Gastrocnemius medialis (tissue), 4 donors: ENCODE measurements at regions not wholly inside any gene's neighbourhood (a gene's known extent, or its start where the extent isn't known, plus 50 kb on each side); places are given as distances from the start of the nearest gene placed in this dataset.

Source experiments
- ATAC-seq, 2 donors: fragments of 150-250 bp; one replicate each; pipeline ENCODE4 v1.9.1; 2016
- DNase-seq, 2 donors: peaks; one replicate each; pipeline ENCODE4 v3.0.0-alpha.2; 2019
- H3K27ac ChIP-seq, 4 donors: fragments of 200-600 bp; sonication (generic); 1 replicate in 1 of 4; 2 replicates in 3 of 4; pipeline ENCODE4 v1.5.1; 2016 to 2018; ENCODE audit warnings: mild to moderate bottlenecking in 2 of 4, moderate library complexity in 1 of 4
- H3K27me3 ChIP-seq, 3 donors: fragments of 200-600 bp; sonication (generic) in 2 of 3; 1 replicate in 1 of 3; 2 replicates in 2 of 3; pipeline versions ENCODE4 v1.5.1 to v1.6.0; 2016 to 2019; ENCODE audit warnings: mild to moderate bottlenecking in 1 of 3, moderate library complexity in 1 of 3
- H3K36me3 ChIP-seq, 2 donors: fragments of 200-600 bp; sonication (generic) in 1 of 2; one replicate each; pipeline ENCODE4 v1.5.1; 2017 to 2018
- H3K4me1 ChIP-seq, 2 donors: fragments of 200-600 bp; sonication (generic) in 1 of 2; one replicate each; pipeline ENCODE4 v1.5.1; 2016 to 2017; ENCODE audit warnings: mild to moderate bottlenecking in 2 of 2
- H3K4me3 ChIP-seq, 4 donors: fragments of 200-600 bp; sonication (generic) in 3 of 4; 1 replicate in 1 of 4; 2 replicates in 3 of 4; pipeline ENCODE4 v1.5.1; 2016 to 2019; ENCODE audit warnings: mild to moderate bottlenecking in 2 of 4
- H3K9me3 ChIP-seq, 3 donors: fragments of 200-600 bp; sonication (generic) in 2 of 3; 1 replicate in 1 of 3; 2 replicates in 2 of 3; pipeline ENCODE4 v1.5.1; 2016 to 2019
- POLR2A ChIP-seq, 2 donors: fragments of 450-650 bp; IDR thresholded peaks; one replicate each; pipeline ENCODE4 v1.6.1; 2017; ENCODE audit warnings: antibody characterized with exemption in 2 of 2, mild to moderate bottlenecking in 2 of 2, moderate library complexity in 2 of 2
- in situ Hi-C, 4 donors: fragments of 200-750 bp; cut with MboI; loops; one replicate each; pipeline versions ENCODE4 v1.15.0 to v1.8.0; 2017; ENCODE audit warnings: low sequenced_read_pairs in 4 of 4
- intact Hi-C: fragments of 100-400 bp; cut with DNase I; formaldehyde crosslinking; loops from one replicate; pipeline ENCODE4 v1.15.1; 2023; ENCODE audit warnings: low total_unique reads
- TF ChIP-seq, protein P1 (sequence below), 5 experiments: fragments of 450-650 bp in 3 of 5; fragments of 200-600 bp in 2 of 5; sonication (generic) in 2 of 5; IDR thresholded peaks in 4 of 5; conservative IDR thresholded peaks in 1 of 5; 1 replicate in 4 of 5; 2 replicates in 1 of 5; pipeline ENCODE4 v1.5.1; 2016 to 2019; ENCODE audit warnings: antibody characterized with exemption in 5 of 5, mild to moderate bottlenecking in 3 of 5, moderate library complexity in 3 of 5

- DNase-seq = no peak
- TF ChIP-seq POLR2A (IDR thresholded peaks at IDR 0.05) = no peak
- TF ChIP-seq, protein P1, sequence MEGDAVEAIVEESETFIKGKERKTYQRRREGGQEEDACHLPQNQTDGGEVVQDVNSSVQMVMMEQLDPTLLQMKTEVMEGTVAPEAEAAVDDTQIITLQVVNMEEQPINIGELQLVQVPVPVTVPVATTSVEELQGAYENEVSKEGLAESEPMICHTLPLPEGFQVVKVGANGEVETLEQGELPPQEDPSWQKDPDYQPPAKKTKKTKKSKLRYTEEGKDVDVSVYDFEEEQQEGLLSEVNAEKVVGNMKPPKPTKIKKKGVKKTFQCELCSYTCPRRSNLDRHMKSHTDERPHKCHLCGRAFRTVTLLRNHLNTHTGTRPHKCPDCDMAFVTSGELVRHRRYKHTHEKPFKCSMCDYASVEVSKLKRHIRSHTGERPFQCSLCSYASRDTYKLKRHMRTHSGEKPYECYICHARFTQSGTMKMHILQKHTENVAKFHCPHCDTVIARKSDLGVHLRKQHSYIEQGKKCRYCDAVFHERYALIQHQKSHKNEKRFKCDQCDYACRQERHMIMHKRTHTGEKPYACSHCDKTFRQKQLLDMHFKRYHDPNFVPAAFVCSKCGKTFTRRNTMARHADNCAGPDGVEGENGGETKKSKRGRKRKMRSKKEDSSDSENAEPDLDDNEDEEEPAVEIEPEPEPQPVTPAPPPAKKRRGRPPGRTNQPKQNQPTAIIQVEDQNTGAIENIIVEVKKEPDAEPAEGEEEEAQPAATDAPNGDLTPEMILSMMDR (IDR thresholded peaks at IDR 0.05 in 4 of 5, conservative IDR thresholded peaks at IDR 0.05 in 1 of 5) = no peak
- in situ Hi-C loops = no loop called here
- H3K27ac ChIP-seq = no peak overlapping the region
- no peaks in the 10 kb centered on the region for H3K36me3 ChIP-seq
- no peaks in the 10 kb centered on the region for H3K9me3 ChIP-seq
- no peak for ATAC-seq
- H3K4me3 ChIP-seq = no peak overlapping the region
- intact Hi-C loops = no loop called here
- H3K4me1 ChIP-seq = no peaks in the 10 kb centered on the region
- H3K27me3 ChIP-seq = no peaks in the 10 kb centered on the region
These were observed 472.6 kb upstream of the ATP2B1 start for GRCh38 chr12:90181216-90181615.

DNA sequence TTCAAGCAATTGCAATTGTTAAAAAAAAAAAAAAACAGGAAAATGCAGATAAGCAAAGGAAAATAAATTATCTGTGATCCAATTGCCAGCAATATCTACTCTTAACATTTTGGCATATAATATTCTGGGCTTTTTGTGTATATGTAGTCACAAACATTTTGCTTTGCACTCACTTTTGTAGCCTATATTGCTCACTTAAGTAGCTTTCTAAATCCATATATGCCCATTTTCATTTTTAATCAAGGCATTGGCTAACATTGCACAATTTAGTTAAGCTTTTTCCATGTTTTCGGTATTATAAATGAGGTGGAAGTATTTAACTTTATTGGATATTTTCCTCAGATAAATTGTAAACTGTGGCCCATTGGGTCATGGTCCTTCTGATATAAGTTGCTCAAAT, 466.3 kb upstream of the ATP2B1 start:
- H3K27ac ChIP-seq = no peak overlapping the region
- no peaks in the 10 kb centered on the region for H3K9me3 ChIP-seq
- in situ Hi-C loops (no loop called here), intact Hi-C loops (no loop called here)
- ATAC-seq (no peak), DNase-seq (no peak)
- H3K36me3 ChIP-seq = no peaks in the 10 kb centered on the region
- H3K4me1 ChIP-seq = no peaks in the 10 kb centered on the region
- H3K4me3 ChIP-seq = no peak overlapping the region
- no peak for TF ChIP-seq POLR2A (IDR thresholded peaks at IDR 0.05)
- TF ChIP-seq, protein P1 (IDR thresholded peaks at IDR 0.05 in 4 of 5, conservative IDR thresholded peaks at IDR 0.05 in 1 of 5) = no peak
- no peaks in the 10 kb centered on the region for H3K27me3 ChIP-seq

DNA sequence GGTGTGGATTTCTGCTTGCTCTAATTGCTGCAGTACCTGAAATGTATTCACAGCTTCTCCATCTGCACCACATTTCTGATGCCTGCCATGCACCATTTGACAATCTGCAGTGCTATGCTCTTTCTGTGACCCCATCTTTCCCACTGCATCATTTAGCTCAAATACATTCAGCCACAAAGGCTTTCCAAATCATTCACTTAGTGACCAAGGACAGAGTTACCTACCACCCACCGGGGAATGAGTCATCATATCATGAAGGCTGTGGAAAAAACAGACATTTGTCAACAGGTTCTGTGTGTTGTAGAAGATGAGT, 465.5 kb upstream of the ATP2B1 start:
- TF ChIP-seq, protein P1 (IDR thresholded peaks at IDR 0.05 in 4 of 5, conservative IDR thresholded peaks at IDR 0.05 in 1 of 5) = no peak
- no peak for TF ChIP-seq POLR2A (IDR thresholded peaks at IDR 0.05)
- DNase-seq (no peak), ATAC-seq (no peak)
- in situ Hi-C loops = no loop called here
- no peaks in the 10 kb centered on the region for H3K36me3 ChIP-seq
- H3K27me3 ChIP-seq = no peaks in the 10 kb centered on the region
- H3K27ac ChIP-seq = no peak overlapping the region
- H3K4me1 ChIP-seq = no peaks in the 10 kb centered on the region
- H3K4me3 ChIP-seq = no peak overlapping the region
- intact Hi-C loops = no loop called here
- no peaks in the 10 kb centered on the region for H3K9me3 ChIP-seq

GRCh38 chr12:90173499-90174197, 465.0 kb upstream of the ATP2B1 start:
- intact Hi-C loops (no loop called here), in situ Hi-C loops (no loop called here)
- no peak for TF ChIP-seq POLR2A (IDR thresholded peaks at IDR 0.05)
- TF ChIP-seq, protein P1 (IDR thresholded peaks at IDR 0.05 in 4 of 5, conservative IDR thresholded peaks at IDR 0.05 in 1 of 5) = no peak
- no peak overlapping the region for H3K27ac ChIP-seq
- H3K9me3 ChIP-seq = no peaks in the 10 kb centered on the region
- H3K4me3 ChIP-seq = no peak overlapping the region
- no peak for ATAC-seq
- no peaks in the 10 kb centered on the region for H3K27me3 ChIP-seq
- no peaks in the 10 kb centered on the region for H3K36me3 ChIP-seq
- DNase-seq = no peak
- H3K4me1 ChIP-seq = no peaks in the 10 kb centered on the region

DNA sequence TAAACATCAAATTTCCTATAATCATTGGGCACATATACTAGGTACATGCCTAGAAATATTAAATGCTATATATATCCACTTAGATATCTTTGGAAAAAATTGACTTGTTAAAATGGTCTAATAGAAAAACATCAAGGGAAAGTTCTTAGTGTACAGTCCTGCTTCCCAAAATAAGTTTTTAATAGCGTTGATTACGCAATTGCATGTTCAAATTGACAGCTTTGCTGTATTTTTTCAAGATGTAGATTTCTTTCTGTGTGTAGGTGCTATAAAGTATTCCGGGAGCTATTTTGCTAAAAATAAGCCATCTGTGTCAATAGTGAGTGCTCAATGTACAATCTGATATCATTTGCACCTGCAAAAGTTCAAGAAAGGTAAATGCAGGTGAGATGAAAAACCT, 463.9 kb upstream of the ATP2B1 start:
- Histone ChIP-seq H3K27ac (no peak overlapping the region), H3K36me3 (no peaks in the 10 kb centered on the region), H3K4me3 (no peak overlapping the region), H3K27me3 (no peaks in the 10 kb centered on the region), H3K4me1 (no peaks in the 10 kb centered on the region), H3K9me3 (no peaks in the 10 kb centered on the region)
- in situ Hi-C loops (no loop called here), intact Hi-C loops (no loop called here)
- DNase-seq (no peak), ATAC-seq (no peak)
- TF ChIP-seq POLR2A (IDR thresholded peaks at IDR 0.05) = no peak
- TF ChIP-seq, protein P1 (IDR thresholded peaks at IDR 0.05 in 4 of 5, conservative IDR thresholded peaks at IDR 0.05 in 1 of 5) = no peak
